ENCODE measurements at regions not wholly inside any gene's neighbourhood (a gene's known extent, or its start where the extent isn't known, plus 50 kb on each side); places are given as distances from the start of the nearest gene placed in this dataset.
"Not testable (repeated sequence)": the region's sequence is repeated elsewhere in the genome, so short reads cannot be mapped to it uniquely, and the experiment has no call there.

- no peak for TF ChIP-seq CTCF (IDR thresholded peaks at IDR 0.05; ENCODE audit: extremely low read depth, missing control alignments)
- no peak for DNase-seq (ENCODE audit: low spot score)
These were observed 511.2 kb downstream of the DCDC2C start for GRCh38 chr2:4214444-4215205.

GRCh38 chr2:4217737-4218136, 514.4 kb downstream of the DCDC2C start:
- TF ChIP-seq CTCF (IDR thresholded peaks at IDR 0.05; ENCODE audit: extremely low read depth, missing control alignments), result no peak
- no peak for DNase-seq (ENCODE audit: low spot score)

GRCh38 chr2:4219101-4219500, 515.7 kb downstream of the DCDC2C start:
- DNase-seq (ENCODE audit: low spot score), result no peak
- no peak for TF ChIP-seq CTCF (IDR thresholded peaks at IDR 0.05; ENCODE audit: extremely low read depth, missing control alignments)

- no peak for DNase-seq (ENCODE audit: low spot score)
- TF ChIP-seq CTCF (IDR thresholded peaks at IDR 0.05; ENCODE audit: extremely low read depth, missing control alignments), result no peak
These were observed 516.2 kb downstream of the DCDC2C start for GRCh38 chr2:4219571-4219970.

- no peak for TF ChIP-seq CTCF (IDR thresholded peaks at IDR 0.05; ENCODE audit: extremely low read depth, missing control alignments)
- no peak for DNase-seq (ENCODE audit: low spot score)
These were observed 518.1 kb downstream of the DCDC2C start for GRCh38 chr2:4221434-4221833.

- no peak for DNase-seq (ENCODE audit: low spot score)
- TF ChIP-seq CTCF (IDR thresholded peaks at IDR 0.05; ENCODE audit: extremely low read depth, missing control alignments), result no peak
These were observed 518.5 kb downstream of the DCDC2C start for GRCh38 chr2:4221845-4222244.

GRCh38 chr2:4244422-4244821, 541.0 kb downstream of the DCDC2C start:
- not testable (repeated sequence) for DNase-seq (ENCODE audit: low spot score)

Data from GM20000 (cell line).